Liver (tissue), 8 donors: ENCODE measurements at regions not wholly inside any gene's neighbourhood (a gene's known extent, or its start where the extent isn't known, plus 50 kb on each side); places are given as distances from the start of the nearest gene placed in this dataset.

Experiments used
- DNase-seq: peaks from one replicate; pipeline ENCODE4 v3.0.0-alpha.2; 2017; ENCODE audit warnings: low spot score
- H3K27ac ChIP-seq, 2 donors: one replicate each; pipeline ENCODE4 v1.7.0; 2013; ENCODE audit warnings: inconsistent platforms in 2 of 2, low read length in 2 of 2, control low read depth in 1 of 2, low read depth in 1 of 2, mild to moderate bottlenecking in 1 of 2
- H3K27me3 ChIP-seq, 4 donors: one replicate each; pipeline versions ENCODE4 v1.6.1 to v1.7.0; 2013; ENCODE audit warnings: low read length in 3 of 4, inconsistent platforms in 1 of 4, mild to moderate bottlenecking in 1 of 4, moderate library complexity in 1 of 4; ENCODE audit not compliant: control insufficient read depth in 4 of 4, insufficient read depth in 4 of 4
- H3K36me3 ChIP-seq, 4 donors: one replicate each; pipeline versions ENCODE4 v1.6.1 to v1.7.0; 2013; ENCODE audit warnings: low read length in 3 of 4, mild to moderate bottlenecking in 3 of 4, low read depth in 1 of 4, moderate library complexity in 1 of 4; ENCODE audit not compliant: control insufficient read depth in 4 of 4, insufficient read depth in 3 of 4
- H3K4me1 ChIP-seq, 4 donors: one replicate each; pipeline versions ENCODE4 v1.6.1 to v1.7.0; 2013; ENCODE audit warnings: low read length in 3 of 4, mild to moderate bottlenecking in 3 of 4, moderate library complexity in 1 of 4; ENCODE audit not compliant: control insufficient read depth in 4 of 4, insufficient read depth in 4 of 4
- H3K4me3 ChIP-seq, 3 donors: one replicate each; pipeline versions ENCODE4 v1.6.1 to v1.7.0; 2013; ENCODE audit warnings: low read length in 3 of 3, control low read depth in 1 of 3, low read depth in 1 of 3, mild to moderate bottlenecking in 1 of 3
- H3K9ac ChIP-seq, 2 donors: one replicate each; pipeline ENCODE4 v1.7.0; 2013; ENCODE audit warnings: low read length in 2 of 2, mild to moderate bottlenecking in 2 of 2, moderate library complexity in 2 of 2, control low read depth in 1 of 2, low read depth in 1 of 2
- H3K9me3 ChIP-seq, 4 donors: one replicate each; pipeline versions ENCODE4 v1.6.1 to v1.7.0; 2013; ENCODE audit warnings: low read length in 3 of 4; ENCODE audit not compliant: control insufficient read depth in 4 of 4
- ATF3 ChIP-seq: IDR thresholded peaks from 2 replicates; pipeline ENCODE4 v1.6.1; 2016; ENCODE audit warnings: antibody characterized with exemption
- CTCF ChIP-seq: fragments of 150-350 bp; IDR thresholded peaks from 2 replicates; pipeline ENCODE4 v1.5.1; 2017; ENCODE audit warnings: improper control_type of control experiment, low read depth, low read length; ENCODE audit not compliant: missing input control
- EGR1 ChIP-seq, 2 donors: IDR thresholded peaks; 2 replicates each; pipeline ENCODE4 v1.6.1; 2016 to 2018; ENCODE audit warnings: antibody characterized with exemption in 2 of 2, low read depth in 2 of 2
- FOXA1 ChIP-seq: IDR thresholded peaks from 2 replicates; pipeline ENCODE4 v1.6.1; 2016; ENCODE audit warnings: antibody characterized with exemption
- FOXA2 ChIP-seq: IDR thresholded peaks from 2 replicates; pipeline ENCODE4 v1.6.1; 2016; ENCODE audit warnings: antibody characterized with exemption
- GABPA ChIP-seq, 2 donors: IDR thresholded peaks in 1 of 2; conservative IDR thresholded peaks in 1 of 2; 2 replicates each; pipeline ENCODE4 v1.6.1; 2016; ENCODE audit warnings: antibody characterized with exemption in 2 of 2, mild to moderate bottlenecking in 1 of 2, moderate library complexity in 1 of 2
- HNF4A ChIP-seq, 2 donors: conservative IDR thresholded peaks; 2 replicates each; pipeline ENCODE4 v1.6.1; 2016; ENCODE audit warnings: antibody characterized with exemption in 2 of 2, mild to moderate bottlenecking in 2 of 2
- HNF4G ChIP-seq: IDR thresholded peaks from 2 replicates; pipeline ENCODE4 v1.6.1; 2016; ENCODE audit warnings: antibody characterized with exemption
- JUND ChIP-seq, 2 donors: IDR thresholded peaks; 2 replicates each; pipeline ENCODE4 v1.6.1; 2016; ENCODE audit warnings: antibody characterized with exemption in 2 of 2
- NR2F2 ChIP-seq: IDR thresholded peaks from 2 replicates; pipeline ENCODE4 v1.6.1; 2016; ENCODE audit warnings: antibody characterized with exemption
- RAD21 ChIP-seq, 2 donors: IDR thresholded peaks; 2 replicates each; pipeline ENCODE4 v1.6.1; 2016; ENCODE audit warnings: antibody characterized with exemption in 2 of 2, mild to moderate bottlenecking in 2 of 2
- REST ChIP-seq: IDR thresholded peaks from 2 replicates; pipeline ENCODE4 v1.6.1; 2016; ENCODE audit warnings: antibody characterized with exemption, mild to moderate bottlenecking
- RXRA ChIP-seq, 2 donors: IDR thresholded peaks; 2 replicates each; pipeline ENCODE4 v1.6.1; 2017 to 2018; ENCODE audit warnings: antibody characterized with exemption in 2 of 2, mild to moderate bottlenecking in 1 of 2
- SP1 ChIP-seq: IDR thresholded peaks from 2 replicates; pipeline ENCODE4 v1.6.1; 2018; ENCODE audit warnings: antibody characterized with exemption, mild to moderate bottlenecking
- TAF1 ChIP-seq: conservative IDR thresholded peaks from 2 replicates; pipeline ENCODE4 v1.6.1; 2016; ENCODE audit warnings: antibody characterized with exemption, mild to moderate bottlenecking
- YY1 ChIP-seq: IDR thresholded peaks from 2 replicates; pipeline ENCODE4 v1.6.1; 2016; ENCODE audit warnings: antibody characterized with exemption, mild to moderate bottlenecking
- WGBS: extraction: QIAGEN DNeasy Blood & Tissue Kit; methylation state at CpG from one replicate; pipeline ENCODE4 v1.1.7; 2013; 5-methylcytosine and 5-hydroxymethylcytosine counted together
- TF ChIP-seq, protein P1 (sequence below): IDR thresholded peaks from 2 replicates; pipeline ENCODE4 v1.6.1; 2016; ENCODE audit warnings: antibody characterized with exemption
- TF ChIP-seq, protein P2 (sequence below): IDR thresholded peaks from 2 replicates; pipeline ENCODE4 v1.6.1; 2016; ENCODE audit warnings: antibody characterized with exemption
- donor health status: healthy.
- donor health status: healthy.
- donor health status: healthy.
- donor health status: healthy.
- donor health status: healthy.

DNA sequence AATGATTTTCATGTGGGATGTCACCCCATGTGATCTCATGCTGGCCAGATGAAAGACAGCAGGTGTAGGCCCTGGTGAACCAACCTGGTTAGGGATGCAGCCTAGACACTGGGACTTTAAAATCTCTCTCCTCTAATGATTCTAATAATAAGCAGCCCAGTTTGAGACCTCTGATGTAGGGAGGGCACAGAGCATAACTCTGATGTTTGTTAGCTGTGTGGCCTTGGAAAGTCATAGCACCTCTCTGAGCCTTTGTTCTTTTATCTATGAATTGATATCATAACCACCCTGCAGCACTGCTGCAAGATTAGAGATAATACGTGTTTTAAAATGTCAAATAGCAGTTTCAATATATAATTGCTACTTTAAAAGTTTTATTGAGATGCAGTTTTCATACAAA is 106.0 kb downstream of the RPL22L1 start:
- DNase-seq = no peak

More for the DNA sequence above, 106.0 kb downstream of the RPL22L1 start:
- Histone ChIP-seq H3K27me3 (no peaks in the 10 kb centered on the region), H3K4me3 (no peak overlapping the region), H3K9ac (no peak overlapping the region), H3K27ac (no peak overlapping the region), H3K36me3 (no peaks in the 10 kb centered on the region), H3K4me1 (peaks cover 9 to 49% (median 19%) of the 10 kb centered on the region in 4 donors), H3K9me3 (no peaks in the 10 kb centered on the region)
- 75% methylated on average over 1 of the region's 1 CpG for WGBS
- no peak for TF ChIP-seq ATF3
- no peak for TF ChIP-seq REST
- no peak for TF ChIP-seq FOXA1
- TF ChIP-seq TAF1 = no peak
- no peak for TF ChIP-seq HNF4A (conservative IDR thresholded peaks at IDR 0.05)
- TF ChIP-seq SP1 = no peak
- TF ChIP-seq EGR1 (IDR thresholded peaks at IDR 0.05; ENCODE audit: low read depth in 2 of 2) = no peak
- no peak for TF ChIP-seq CTCF
- no peak for TF ChIP-seq YY1
- TF ChIP-seq, protein P1, sequence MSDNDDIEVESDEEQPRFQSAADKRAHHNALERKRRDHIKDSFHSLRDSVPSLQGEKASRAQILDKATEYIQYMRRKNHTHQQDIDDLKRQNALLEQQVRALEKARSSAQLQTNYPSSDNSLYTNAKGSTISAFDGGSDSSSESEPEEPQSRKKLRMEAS = no peak
- no peak for TF ChIP-seq GABPA (IDR thresholded peaks at IDR 0.05 in 1 of 2, conservative IDR thresholded peaks at IDR 0.05 in 1 of 2)
- TF ChIP-seq FOXA2 = no peak
- no peak for TF ChIP-seq NR2F2
- TF ChIP-seq RAD21 (IDR thresholded peaks at IDR 0.05) = no peak
- no peak for TF ChIP-seq RXRA (IDR thresholded peaks at IDR 0.05)
- TF ChIP-seq JUND (IDR thresholded peaks at IDR 0.05) = no peak
- no peak for TF ChIP-seq HNF4G
- TF ChIP-seq, protein P2, sequence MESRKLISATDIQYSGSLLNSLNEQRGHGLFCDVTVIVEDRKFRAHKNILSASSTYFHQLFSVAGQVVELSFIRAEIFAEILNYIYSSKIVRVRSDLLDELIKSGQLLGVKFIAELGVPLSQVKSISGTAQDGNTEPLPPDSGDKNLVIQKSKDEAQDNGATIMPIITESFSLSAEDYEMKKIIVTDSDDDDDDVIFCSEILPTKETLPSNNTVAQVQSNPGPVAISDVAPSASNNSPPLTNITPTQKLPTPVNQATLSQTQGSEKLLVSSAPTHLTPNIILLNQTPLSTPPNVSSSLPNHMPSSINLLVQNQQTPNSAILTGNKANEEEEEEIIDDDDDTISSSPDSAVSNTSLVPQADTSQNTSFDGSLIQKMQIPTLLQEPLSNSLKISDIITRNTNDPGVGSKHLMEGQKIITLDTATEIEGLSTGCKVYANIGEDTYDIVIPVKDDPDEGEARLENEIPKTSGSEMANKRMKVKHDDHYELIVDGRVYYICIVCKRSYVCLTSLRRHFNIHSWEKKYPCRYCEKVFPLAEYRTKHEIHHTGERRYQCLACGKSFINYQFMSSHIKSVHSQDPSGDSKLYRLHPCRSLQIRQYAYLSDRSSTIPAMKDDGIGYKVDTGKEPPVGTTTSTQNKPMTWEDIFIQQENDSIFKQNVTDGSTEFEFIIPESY = no peak
